ENCODE measurements at regions not wholly inside any gene's neighbourhood (a gene's known extent, or its start where the extent isn't known, plus 50 kb on each side); places are given as distances from the start of the nearest gene placed in this dataset.

DNA sequence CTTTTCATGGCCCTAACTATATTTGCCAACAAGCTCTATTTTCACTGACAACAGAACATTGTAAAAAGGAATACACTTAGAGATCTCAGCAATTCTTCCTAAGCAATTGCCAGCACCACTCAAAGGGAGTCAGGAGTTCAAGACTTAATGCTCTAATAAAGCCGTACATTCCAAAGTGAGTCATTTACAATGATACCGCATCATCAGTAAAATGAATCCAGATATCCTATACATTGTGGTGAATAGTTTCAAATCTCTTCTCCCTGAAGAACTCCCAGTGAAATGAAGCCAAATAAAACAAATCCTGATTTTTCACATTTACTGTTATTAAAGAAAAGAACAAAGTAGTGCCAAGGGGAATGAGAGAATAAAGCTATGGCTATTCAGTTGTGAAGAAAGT is 2898.7 kb upstream of the PCDH20 start:
- TF ChIP-seq POLR2AphosphoS5 (IDR thresholded peaks at IDR 0.05; ENCODE audit: borderline replicate concordance, low read depth, low read length) = no peak
- no peak for TF ChIP-seq EZH2 (IDR thresholded peaks at IDR 0.05)
